GM12872 (cell line): ENCODE measurements at regions not wholly inside any gene's neighbourhood (a gene's known extent, or its start where the extent isn't known, plus 50 kb on each side); places are given as distances from the start of the nearest gene placed in this dataset.

Source experiments
- TF ChIP-seq, protein P1 (sequence below): IDR thresholded peaks from 3 replicates; pipeline ENCODE4 v1.5.1; 2011; ENCODE audit warnings: low read depth, mild to moderate bottlenecking, low read length, moderate library complexity; ENCODE audit not compliant: insufficient read depth

DNA sequence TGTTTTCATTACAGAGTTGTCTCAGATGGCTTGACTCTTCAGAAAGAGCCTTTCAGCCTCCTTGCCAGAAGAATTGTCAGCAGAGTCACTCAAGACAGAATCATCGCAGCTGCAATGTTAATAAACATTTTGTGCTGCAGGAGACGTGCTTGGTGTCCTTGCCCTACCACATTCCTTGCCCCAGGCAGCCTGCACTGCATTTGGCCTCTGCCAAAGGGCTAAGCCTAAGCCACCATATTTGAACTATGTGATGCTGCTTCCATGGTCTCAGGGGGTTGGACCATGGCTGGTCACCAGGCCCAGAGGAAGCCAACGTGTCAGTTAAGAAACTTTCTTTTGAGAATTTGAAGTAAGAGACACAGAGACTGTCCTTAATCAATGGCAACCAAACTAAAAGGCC is 145.4 kb downstream of the ACTL7B start:
- TF ChIP-seq, protein P1, sequence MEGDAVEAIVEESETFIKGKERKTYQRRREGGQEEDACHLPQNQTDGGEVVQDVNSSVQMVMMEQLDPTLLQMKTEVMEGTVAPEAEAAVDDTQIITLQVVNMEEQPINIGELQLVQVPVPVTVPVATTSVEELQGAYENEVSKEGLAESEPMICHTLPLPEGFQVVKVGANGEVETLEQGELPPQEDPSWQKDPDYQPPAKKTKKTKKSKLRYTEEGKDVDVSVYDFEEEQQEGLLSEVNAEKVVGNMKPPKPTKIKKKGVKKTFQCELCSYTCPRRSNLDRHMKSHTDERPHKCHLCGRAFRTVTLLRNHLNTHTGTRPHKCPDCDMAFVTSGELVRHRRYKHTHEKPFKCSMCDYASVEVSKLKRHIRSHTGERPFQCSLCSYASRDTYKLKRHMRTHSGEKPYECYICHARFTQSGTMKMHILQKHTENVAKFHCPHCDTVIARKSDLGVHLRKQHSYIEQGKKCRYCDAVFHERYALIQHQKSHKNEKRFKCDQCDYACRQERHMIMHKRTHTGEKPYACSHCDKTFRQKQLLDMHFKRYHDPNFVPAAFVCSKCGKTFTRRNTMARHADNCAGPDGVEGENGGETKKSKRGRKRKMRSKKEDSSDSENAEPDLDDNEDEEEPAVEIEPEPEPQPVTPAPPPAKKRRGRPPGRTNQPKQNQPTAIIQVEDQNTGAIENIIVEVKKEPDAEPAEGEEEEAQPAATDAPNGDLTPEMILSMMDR = no peak

DNA sequence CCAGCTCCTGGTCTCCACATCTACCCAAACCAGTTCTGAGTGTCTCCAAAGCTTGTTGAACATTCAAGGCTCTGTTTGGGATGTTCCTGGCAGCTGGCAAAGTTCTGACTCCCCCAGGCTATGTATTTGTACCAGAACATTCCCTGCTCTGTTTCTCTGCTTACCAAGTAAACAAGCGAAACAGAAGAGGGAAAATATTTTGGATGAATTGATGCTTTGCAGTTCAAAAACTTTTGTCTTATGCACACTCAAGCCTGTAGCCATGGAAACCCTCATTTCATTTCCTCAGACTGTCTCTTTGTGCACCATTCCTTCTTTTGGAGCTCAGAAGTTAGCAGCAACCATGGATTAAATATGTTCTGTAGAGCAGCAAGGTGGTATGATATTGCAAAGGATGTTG is 145.8 kb downstream of the ACTL7B start:
- TF ChIP-seq, protein P1 = no peak

DNA sequence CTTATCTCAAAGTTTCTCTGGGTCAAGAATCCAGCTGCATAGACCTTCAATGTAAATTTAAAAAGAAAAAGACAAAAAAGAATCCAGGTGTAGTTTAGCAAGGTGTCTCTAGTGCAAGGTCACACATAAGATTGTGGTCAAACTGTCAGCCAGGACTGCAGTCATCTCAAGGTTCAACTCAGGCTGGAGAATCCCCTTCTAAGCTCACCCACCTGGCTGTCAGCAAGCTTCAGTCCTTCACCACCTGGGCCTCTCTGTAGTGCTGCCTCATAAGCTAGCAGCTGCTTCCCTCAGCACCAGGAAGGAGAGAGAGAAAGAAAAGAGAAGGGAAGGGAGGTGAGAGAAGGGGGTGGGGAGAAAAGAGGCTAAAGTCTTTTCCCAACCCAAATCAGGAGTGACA is 146.7 kb downstream of the ACTL7B start:
- TF ChIP-seq, protein P1 = no peak

DNA sequence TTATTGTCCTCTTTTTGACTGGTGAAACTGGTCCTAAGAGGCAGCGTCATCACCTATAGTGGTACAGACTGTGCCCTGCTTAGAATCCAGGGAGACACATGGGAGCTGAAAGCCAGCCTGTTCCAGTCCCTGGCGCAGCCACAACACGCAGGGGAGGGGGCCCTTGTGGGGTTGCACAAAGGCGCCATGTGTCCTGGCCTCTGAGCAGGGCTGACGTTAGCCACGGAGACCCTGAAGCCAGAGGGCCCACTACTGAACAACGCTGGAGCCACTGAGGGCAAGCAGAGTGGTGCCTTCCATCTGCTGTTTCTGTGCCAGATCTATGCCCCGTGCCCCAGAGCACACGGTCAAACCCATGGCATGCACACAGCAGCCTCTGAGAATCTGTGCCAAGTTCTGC is 147.3 kb downstream of the ACTL7B start:
- TF ChIP-seq, protein P1 = no peak

DNA sequence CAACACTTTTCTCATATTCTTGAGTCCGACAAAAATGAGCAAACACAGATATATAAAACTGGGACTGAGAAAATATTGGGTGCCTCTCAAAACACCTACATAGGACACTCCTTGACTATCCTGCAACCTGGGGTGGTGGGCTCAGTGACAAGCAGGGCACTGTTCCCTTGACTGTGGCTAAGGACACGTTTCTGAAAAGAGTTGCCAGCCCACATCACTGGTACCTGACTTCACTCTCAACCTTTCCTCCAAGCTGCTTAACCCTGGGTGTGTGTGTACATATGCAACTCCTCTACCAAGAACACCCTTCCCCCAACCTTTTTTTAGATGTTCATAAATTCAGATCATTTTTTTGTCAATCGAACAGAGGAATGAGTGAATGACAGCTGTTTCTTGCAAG is 148.7 kb downstream of the ACTL7B start:
- TF ChIP-seq, protein P1 = no peak

DNA sequence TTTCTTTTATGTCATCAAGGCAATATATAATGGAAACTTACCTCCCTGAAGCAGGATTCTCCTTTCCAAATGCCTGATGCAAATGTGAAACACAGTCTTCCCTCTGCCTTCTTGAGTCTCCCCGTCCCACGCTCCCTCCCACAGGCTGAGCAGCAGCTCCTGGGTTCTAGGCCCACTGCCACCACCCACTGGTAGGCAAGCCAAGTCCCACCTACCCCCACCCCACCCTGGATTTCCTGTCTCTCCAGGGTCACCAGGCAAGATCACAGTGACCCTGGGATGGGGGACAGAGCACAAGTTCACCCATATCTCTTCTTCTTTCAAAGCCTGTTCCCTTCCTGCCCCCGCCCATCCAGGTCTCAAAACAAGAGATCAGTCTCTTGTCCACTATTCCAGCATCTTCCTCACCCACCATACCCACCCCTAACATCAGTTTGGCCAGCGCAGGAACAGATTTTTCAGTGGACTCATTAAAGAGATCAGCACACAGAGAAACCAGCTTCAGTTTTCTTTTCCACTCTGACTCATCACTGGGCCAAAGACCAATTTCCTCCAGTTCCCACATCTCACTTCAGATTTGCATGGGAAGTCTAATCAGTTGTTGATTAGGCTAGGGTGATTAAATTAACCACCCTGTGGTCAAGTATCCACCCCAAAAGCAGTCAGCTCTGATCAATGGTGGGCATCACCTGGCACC is 151.5 kb downstream of the ACTL7B start:
- TF ChIP-seq, protein P1 = no peak

GRCh38 chr9:108703429-108703828 is 152.4 kb downstream of the ACTL7B start:
- TF ChIP-seq, protein P1 = no peak

GRCh38 chr9:108702681-108703080 is 153.1 kb downstream of the ACTL7B start:
- TF ChIP-seq, protein P1 = no peak
